Transverse colon (tissue), 4 donors: ENCODE measurements at regions not wholly inside any gene's neighbourhood (a gene's known extent, or its start where the extent isn't known, plus 50 kb on each side); places are given as distances from the start of the nearest gene placed in this dataset.

ENCODE experiments used
- DNase-seq: peaks from one replicate; pipeline ENCODE4 v3.0.0-alpha.2; 2019
- H3K27ac ChIP-seq, 4 donors: fragments of 200-600 bp; sonication (generic); 2 replicates each; pipeline ENCODE4 v1.5.1; 2016 to 2018; ENCODE audit warnings: inconsistent platforms in 4 of 4
- H3K27me3 ChIP-seq: fragments of 200-600 bp; sonication (generic); 2 replicates; pipeline ENCODE4 v1.5.1; 2017; ENCODE audit warnings: inconsistent platforms
- H3K36me3 ChIP-seq, 4 donors: fragments of 200-600 bp; sonication (generic); 2 replicates each; pipeline ENCODE4 v1.5.1; 2017 to 2019; ENCODE audit warnings: inconsistent platforms in 4 of 4
- H3K4me1 ChIP-seq, 4 donors: fragments of 200-600 bp; sonication (generic); 2 replicates each; pipeline ENCODE4 v1.5.1; 2017 to 2020; ENCODE audit warnings: inconsistent platforms in 4 of 4
- H3K4me3 ChIP-seq, 4 donors: fragments of 200-600 bp; sonication (generic); 1 replicate in 1 of 4; 2 replicates in 3 of 4; pipeline versions ENCODE4 v1.5.1 to v1.6.1; 2017 to 2019; ENCODE audit warnings: inconsistent platforms in 4 of 4
- H3K9me3 ChIP-seq, 2 donors: fragments of 200-600 bp; sonication (generic); 2 replicates each; pipeline ENCODE4 v1.5.1; 2017 to 2019; ENCODE audit warnings: inconsistent platforms in 2 of 2
- CTCF ChIP-seq, 5 experiments: fragments of 200-600 bp in 3 of 5; fragments of 450-650 bp in 2 of 5; sonication (generic) in 3 of 5; IDR thresholded peaks; 1 replicate in 2 of 5; 2 replicates in 3 of 5; pipeline ENCODE4 v1.5.1; 2016 to 2017; ENCODE audit warnings: antibody characterized with exemption in 5 of 5, inconsistent platforms in 3 of 5, mild to moderate bottlenecking in 2 of 5, moderate library complexity in 1 of 5
- EP300 ChIP-seq: sonication (generic); formaldehyde crosslinking; IDR thresholded peaks from one replicate; pipeline ENCODE4 v1.6.1; 2017; ENCODE audit warnings: antibody characterized with exemption, low read depth
- POLR2A ChIP-seq: fragments of 450-650 bp; IDR thresholded peaks from one replicate; pipeline ENCODE4 v1.6.1; 2016; ENCODE audit warnings: antibody characterized with exemption, mild to moderate bottlenecking, moderate library complexity
- POLR2AphosphoS5 ChIP-seq, 3 donors: sonication (generic); formaldehyde crosslinking; IDR thresholded peaks; one replicate each; pipeline ENCODE4 v1.6.1; 2016; ENCODE audit warnings: antibody characterized with exemption in 3 of 3
- WGBS, 2 donors: methylation state at CpG; one replicate each; pipeline ENCODE4 v1.1.5; 2018; ENCODE audit warnings: low coverage in 1 of 2; 5-methylcytosine and 5-hydroxymethylcytosine counted together
- in situ Hi-C, 4 donors: fragments of 200-750 bp; cut with MboI; loops; one replicate each; pipeline versions ENCODE4 v1.15.0 to v1.15.1; 2017; ENCODE audit warnings: low sequenced_read_pairs in 3 of 4, low pct_ligation_motif_present in 1 of 4, low pct_unique_long_range_greater_than_20kb in 1 of 4
- intact Hi-C: fragments of 100-400 bp; cut with DNase I; formaldehyde crosslinking; loops from one replicate; pipeline ENCODE4 v1.15.1; 2023; ENCODE audit warnings: low total_unique reads

GRCh38 chr11:29293825-29294224 lies 723.0 kb downstream of the KCNA4 start:
- Histone ChIP-seq H3K36me3 (no peaks in the 10 kb centered on the region), H3K27ac (no peak overlapping the region), H3K9me3 (no peaks in the 10 kb centered on the region), H3K4me1 (no peaks in the 10 kb centered on the region), H3K4me3 (no peak overlapping the region), H3K27me3 (no peaks in the 10 kb centered on the region)
- in situ Hi-C loops: loop anchor here in 1 of 4 donors (25.0 kb wide), 1 partner anchor 107 kb away; no protein-coding TSS in a partner anchor
- intact Hi-C loops: no loop called here
- no peak for DNase-seq
- TF ChIP-seq POLR2A: no peak
- TF ChIP-seq POLR2AphosphoS5 (IDR thresholded peaks at IDR 0.05): no peak
- no peak for TF ChIP-seq CTCF (IDR thresholded peaks at IDR 0.05)
- TF ChIP-seq EP300: no peak
- WGBS, 2 donors: 14 to 32% methylated on average over 3 of the region's 3 CpGs

GRCh38 chr11:29282088-29282487 lies 734.7 kb downstream of the KCNA4 start:
- H3K36me3 ChIP-seq: no peaks in the 10 kb centered on the region
- no peaks in the 10 kb centered on the region for H3K4me1 ChIP-seq
- DNase-seq: no peak
- H3K4me3 ChIP-seq: no peak overlapping the region
- 11 to 15% methylated on average over 2 of the region's 2 CpGs for WGBS, 2 donors
- H3K27me3 ChIP-seq: no peaks in the 10 kb centered on the region
- in situ Hi-C loops (loop anchor here in 1 of 4 donors (25.0 kb wide), 1 partner anchor 95 kb away; no protein-coding TSS in a partner anchor), intact Hi-C loops (no loop called here)
- TF ChIP-seq CTCF (IDR thresholded peaks at IDR 0.05): no peak
- no peak for TF ChIP-seq POLR2A
- TF ChIP-seq EP300: no peak
- TF ChIP-seq POLR2AphosphoS5 (IDR thresholded peaks at IDR 0.05): no peak
- H3K27ac ChIP-seq: no peak overlapping the region
- no peaks in the 10 kb centered on the region for H3K9me3 ChIP-seq

GRCh38 chr11:29281271-29281777 lies 735.5 kb downstream of the KCNA4 start:
- WGBS, 2 donors: 84% methylated on average over 3 of the region's 3 CpGs; no CpG with 5 or more reads in 1 of the 2 donors
- DNase-seq: no peak
- H3K9me3 ChIP-seq: no peaks in the 10 kb centered on the region
- no peaks in the 10 kb centered on the region for H3K36me3 ChIP-seq
- H3K4me3 ChIP-seq: no peak overlapping the region
- in situ Hi-C loops (loop anchor here in 1 of 4 donors (25.0 kb wide), 1 partner anchor 94 kb away; no protein-coding TSS in a partner anchor), intact Hi-C loops (no loop called here)
- H3K27ac ChIP-seq: no peak overlapping the region
- H3K4me1 ChIP-seq: no peaks in the 10 kb centered on the region
- TF ChIP-seq CTCF (IDR thresholded peaks at IDR 0.05) (no peak), POLR2AphosphoS5 (IDR thresholded peaks at IDR 0.05) (no peak), EP300 (no peak), POLR2A (no peak)
- no peaks in the 10 kb centered on the region for H3K27me3 ChIP-seq

GRCh38 chr11:29280452-29280851 lies 736.4 kb downstream of the KCNA4 start:
- Histone ChIP-seq H3K27ac (no peak overlapping the region), H3K27me3 (no peaks in the 10 kb centered on the region), H3K9me3 (no peaks in the 10 kb centered on the region), H3K4me1 (no peaks in the 10 kb centered on the region), H3K36me3 (no peaks in the 10 kb centered on the region), H3K4me3 (no peak overlapping the region)
- 86 to 100% methylated on average over 1 to 2 of the region's 2 CpGs for WGBS, 2 donors
- intact Hi-C loops (no loop called here), in situ Hi-C loops (loop anchor here in 1 of 4 donors (25.0 kb wide), 1 partner anchor 93 kb away; no protein-coding TSS in a partner anchor)
- TF ChIP-seq POLR2A (no peak), EP300 (no peak), CTCF (IDR thresholded peaks at IDR 0.05) (no peak), POLR2AphosphoS5 (IDR thresholded peaks at IDR 0.05) (no peak)
- DNase-seq: no peak
